Endothelial cell (in vitro differentiated cells): ENCODE measurements at regions not wholly inside any gene's neighbourhood (a gene's known extent, or its start where the extent isn't known, plus 50 kb on each side); places are given as distances from the start of the nearest gene placed in this dataset.
A peak's percentile ranks its signal among the peaks of the same experiment; 100 is the strongest.

Experiments
- DNase-seq: peaks from one replicate; pipeline ENCODE4 v3.0.0; 2021; ENCODE audit warnings: low spot score
- H3K27ac Mint-ChIP-seq: one replicate; pipeline ENCODE4 v1.8.0; 2021; ENCODE audit warnings: mixed read lengths, inconsistent platforms; ENCODE audit not compliant: unreplicated experiment
- H3K27me3 Mint-ChIP-seq: one replicate; pipeline ENCODE4 v1.8.0; 2021; ENCODE audit warnings: mild to moderate bottlenecking, moderate library complexity, mixed read lengths, inconsistent platforms; ENCODE audit not compliant: unreplicated experiment
- H3K36me3 Mint-ChIP-seq: one replicate; pipeline ENCODE4 v1.8.0; 2021; ENCODE audit warnings: mild to moderate bottlenecking, low read depth, mixed read lengths, inconsistent platforms; ENCODE audit not compliant: unreplicated experiment
- H3K4me1 Mint-ChIP-seq: one replicate; pipeline ENCODE4 v1.8.0; 2021; ENCODE audit warnings: mild to moderate bottlenecking, mixed read lengths, inconsistent platforms; ENCODE audit not compliant: unreplicated experiment
- H3K4me3 Mint-ChIP-seq: one replicate; pipeline ENCODE4 v1.8.0; 2021; ENCODE audit warnings: mild to moderate bottlenecking, mixed read lengths, inconsistent platforms; ENCODE audit not compliant: unreplicated experiment
- H3K9me3 Mint-ChIP-seq: one replicate; pipeline ENCODE4 v1.8.0; 2021; ENCODE audit warnings: mixed read lengths, inconsistent platforms; ENCODE audit not compliant: unreplicated experiment
- CTCF ChIP-seq: fragments of 200-600 bp; sonication (generic); IDR thresholded peaks from one replicate; pipeline ENCODE4 v1.5.0; 2021; ENCODE audit warnings: antibody characterized with exemption; ENCODE audit not compliant: unreplicated experiment

GRCh38 chr15:70488002-70488605 lies 275.3 kb downstream of the UACA start:
- Mint-ChIP-seq H3K4me1 (peaks cover 22% of the 10 kb centered on the region), H3K27ac (no peak overlapping the region), H3K9me3 (no peaks in the 10 kb centered on the region), H3K36me3 (peaks cover 3% of the 10 kb centered on the region), H3K27me3 (peaks cover 2% of the 10 kb centered on the region), H3K4me3 (no peak overlapping the region)
- DNase-seq = peak; percentile 78
- peak; percentile 95 for TF ChIP-seq CTCF

GRCh38 chr15:70487387-70487740 lies 276.0 kb downstream of the UACA start:
- Mint-ChIP-seq H3K4me3 (no peak overlapping the region), H3K27ac (no peak overlapping the region), H3K4me1 (peaks cover 24% of the 10 kb centered on the region), H3K36me3 (peaks cover 3% of the 10 kb centered on the region), H3K27me3 (peaks cover 2% of the 10 kb centered on the region), H3K9me3 (no peaks in the 10 kb centered on the region)
- TF ChIP-seq CTCF = no peak
- no peak for DNase-seq

GRCh38 chr15:70486451-70487386 lies 276.6 kb downstream of the UACA start:
- Mint-ChIP-seq H3K27ac (no peak overlapping the region), H3K9me3 (no peaks in the 10 kb centered on the region), H3K4me3 (no peak overlapping the region), H3K4me1 (peaks cover 23% of the 10 kb centered on the region), H3K36me3 (peaks cover under 1% of the 10 kb centered on the region), H3K27me3 (peaks cover 4% of the 10 kb centered on the region)
- no peak for DNase-seq
- TF ChIP-seq CTCF = no peak

GRCh38 chr15:70486012-70486411 lies 277.3 kb downstream of the UACA start:
- Mint-ChIP-seq H3K4me1 (peaks cover 22% of the 10 kb centered on the region), H3K4me3 (no peak overlapping the region), H3K27ac (no peak overlapping the region), H3K9me3 (no peaks in the 10 kb centered on the region), H3K36me3 (no peaks in the 10 kb centered on the region), H3K27me3 (peaks cover 4% of the 10 kb centered on the region)
- DNase-seq = no peak
- no peak for TF ChIP-seq CTCF

- Mint-ChIP-seq H3K36me3 (no peaks in the 10 kb centered on the region), H3K9me3 (no peaks in the 10 kb centered on the region), H3K27ac (no peak overlapping the region), H3K4me1 (peaks cover 22% of the 10 kb centered on the region), H3K27me3 (peaks cover 2% of the 10 kb centered on the region), H3K4me3 (no peak overlapping the region)
- no peak for DNase-seq
- TF ChIP-seq CTCF = no peak
Measured at GRCh38 chr15:70484993-70485392, 278.4 kb downstream of the UACA start.
